NT2/D1 (cell line): ENCODE measurements at regions not wholly inside any gene's neighbourhood (a gene's known extent, or its start where the extent isn't known, plus 50 kb on each side); places are given as distances from the start of the nearest gene placed in this dataset.

Experiments
- SUZ12 ChIP-seq: IDR thresholded peaks from 2 replicates; pipeline ENCODE4 v1.6.1; 2011; ENCODE audit not compliant: insufficient read length, insufficient read depth; ENCODE audit errors: extremely low read depth
- YY1 ChIP-seq: IDR thresholded peaks from 2 replicates; pipeline ENCODE4 v1.6.1; 2011; ENCODE audit not compliant: insufficient read length, insufficient read depth
- ZNF274 ChIP-seq: IDR thresholded peaks from 2 replicates; pipeline ENCODE4 v1.6.1; 2011; ENCODE audit warnings: mild to moderate bottlenecking, low read depth, low read length

- no peak for TF ChIP-seq ZNF274
- TF ChIP-seq YY1: no peak
- no peak for TF ChIP-seq SUZ12
Measured at GRCh38 chr1:83779565-83779964, 219.4 kb downstream of the TTLL7 start.
